NCI-H69 (cell line): ENCODE measurements at regions not wholly inside any gene's neighbourhood (a gene's known extent, or its start where the extent isn't known, plus 50 kb on each side); places are given as distances from the start of the nearest gene placed in this dataset.
"Not testable (repeated sequence)": the region's sequence is repeated elsewhere in the genome, so short reads cannot be mapped to it uniquely, and the experiment has no call there.

Source experiments
- DNase-seq: peaks from one replicate; lab custom pipeline; 2025; lab: John Stamatoyannopoulos, UW

DNA sequence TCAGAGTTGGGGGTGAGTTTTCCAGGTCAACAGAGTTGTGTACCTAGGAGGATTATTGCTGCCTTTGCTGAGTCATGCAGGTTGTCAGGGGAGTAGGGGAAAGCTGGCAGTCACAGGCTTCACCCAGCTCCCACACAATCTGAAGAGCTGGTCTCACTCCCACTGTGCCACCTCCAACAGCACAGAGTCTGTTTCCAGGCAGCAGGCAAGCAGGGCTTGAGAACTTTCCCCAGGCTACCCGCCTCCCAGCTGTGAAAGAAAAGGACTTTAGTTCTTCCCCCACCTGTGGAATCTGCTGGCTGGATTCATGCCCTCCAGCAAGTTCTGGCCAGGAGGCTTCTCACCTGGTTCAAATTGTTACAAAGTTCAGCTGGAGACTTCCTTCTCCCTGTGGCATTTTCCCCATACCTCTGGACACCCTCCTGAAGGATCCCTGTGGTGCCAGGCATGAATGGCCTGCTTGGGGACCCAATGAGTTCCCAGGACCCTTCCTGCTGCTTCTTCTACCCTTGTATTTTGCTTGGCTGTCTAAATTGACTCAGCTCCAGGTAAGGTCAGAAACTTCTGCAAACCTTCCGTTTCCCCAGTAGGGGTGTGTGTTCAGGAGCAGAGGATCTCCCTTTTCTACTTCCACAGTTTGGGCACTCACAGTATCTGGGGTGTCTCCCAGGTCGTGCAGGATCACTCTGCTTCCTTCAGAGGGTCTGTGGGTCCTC is 378.1 kb upstream of the MAN1A1 start:
- DNase-seq, result peak; percentile 85

DNA sequence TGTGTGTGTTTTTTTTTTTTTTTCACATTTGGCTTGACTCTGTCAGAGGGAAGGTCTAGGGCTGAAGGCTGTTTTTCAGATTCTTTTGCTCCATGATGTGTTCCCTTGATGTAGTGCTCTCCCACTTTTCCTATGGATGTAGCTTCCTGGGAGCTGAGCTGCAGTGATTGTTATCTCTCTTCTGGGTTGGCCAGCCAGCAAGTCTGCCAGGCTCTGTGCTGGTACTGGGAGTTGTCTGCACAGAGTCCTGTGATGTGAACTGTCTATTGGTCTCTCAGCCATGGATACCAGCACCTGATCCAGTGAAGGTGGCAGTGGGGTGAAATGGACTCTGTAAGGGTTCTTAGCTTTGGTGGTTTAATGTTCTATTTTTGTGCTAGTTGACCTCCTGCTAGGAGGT is 377.4 kb upstream of the MAN1A1 start:
- peak; percentile 49 for DNase-seq

DNA sequence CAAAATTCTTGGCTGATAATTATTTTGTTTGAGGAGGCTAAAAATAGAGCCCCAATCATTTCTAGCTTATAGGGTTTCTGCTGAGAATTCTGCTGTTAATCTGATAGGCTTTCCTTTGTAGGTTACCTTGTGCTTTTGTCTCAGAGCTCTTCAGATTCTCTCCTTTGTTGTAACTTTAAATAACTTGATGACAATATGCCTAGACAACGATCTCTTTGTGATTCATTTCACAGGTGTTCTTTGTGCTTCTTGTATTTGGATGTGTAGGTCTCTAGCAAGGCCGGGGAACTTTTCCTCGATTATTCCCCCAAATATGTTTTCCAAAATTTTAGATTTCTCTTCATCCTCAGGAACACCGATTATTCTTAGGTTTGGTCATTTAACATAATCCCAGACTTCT is 376.5 kb upstream of the MAN1A1 start:
- DNase-seq, result no peak

DNA sequence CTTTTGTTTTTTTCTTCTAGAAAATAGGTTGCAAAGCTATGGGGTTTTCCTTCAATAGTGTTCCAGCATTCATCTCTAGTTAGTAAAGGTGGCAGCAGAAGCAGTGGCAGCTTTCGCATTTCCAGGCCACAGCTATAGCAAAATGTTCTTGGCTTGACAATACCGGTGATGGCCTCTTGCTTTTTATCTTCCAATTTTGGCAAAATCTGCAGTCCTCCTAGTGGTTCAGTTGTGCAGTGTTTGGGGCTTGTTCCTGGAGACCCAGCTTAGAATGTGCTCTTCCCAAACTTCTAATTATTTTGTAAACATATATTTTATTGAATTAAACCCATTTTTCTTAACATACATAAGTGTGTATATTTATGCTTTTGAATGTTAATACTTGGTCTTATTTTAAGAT is 370.6 kb upstream of the MAN1A1 start:
- peak; percentile 36 for DNase-seq

DNA sequence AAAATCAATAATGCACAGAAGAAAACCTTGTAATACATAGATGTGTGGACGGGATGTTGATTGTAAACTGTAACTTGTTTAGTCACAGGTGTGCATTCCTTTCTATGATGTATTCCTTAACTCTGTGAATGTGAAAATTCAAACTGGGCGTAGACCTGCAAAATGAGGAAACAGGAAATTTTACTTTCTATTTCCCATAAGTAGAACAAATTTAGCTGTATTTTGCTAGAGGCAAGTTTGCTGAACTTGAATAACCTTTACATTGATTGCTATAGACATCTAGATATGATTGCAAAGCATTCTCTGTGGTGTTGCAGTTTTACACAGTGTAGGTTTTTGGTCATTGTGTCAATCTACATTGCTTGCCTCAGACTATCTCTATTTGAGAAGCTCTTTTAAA is 368.4 kb upstream of the MAN1A1 start:
- no peak for DNase-seq

DNA sequence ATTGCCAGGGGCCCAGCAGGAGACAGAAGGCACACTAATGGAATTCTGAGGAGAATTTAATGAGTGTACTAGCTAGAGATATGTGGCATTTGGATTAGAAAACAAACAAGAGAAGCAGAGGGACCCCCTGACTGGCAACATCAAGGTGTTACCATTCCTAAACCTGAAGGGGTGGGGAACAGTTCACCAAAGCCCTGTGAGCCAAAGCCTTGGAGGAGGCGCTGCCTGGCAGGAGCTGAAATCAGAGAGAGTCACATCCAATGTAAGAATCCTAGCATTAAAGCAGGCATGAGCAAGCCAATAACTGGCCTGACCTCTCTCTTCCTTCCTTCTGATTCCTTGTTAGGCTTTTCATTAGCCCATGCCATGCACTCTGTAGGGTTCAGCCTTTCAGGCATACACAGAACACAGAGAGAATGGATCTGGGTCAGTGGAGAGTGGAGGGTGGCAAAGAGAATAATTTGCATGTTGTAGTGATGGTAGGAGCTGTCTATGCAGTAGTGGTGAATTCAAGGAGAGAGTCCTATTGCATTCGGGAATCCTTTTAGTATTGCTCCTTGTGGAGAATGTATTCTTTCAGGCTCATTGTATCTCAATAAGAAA is 367.2 kb upstream of the MAN1A1 start:
- DNase-seq, result no peak

DNA sequence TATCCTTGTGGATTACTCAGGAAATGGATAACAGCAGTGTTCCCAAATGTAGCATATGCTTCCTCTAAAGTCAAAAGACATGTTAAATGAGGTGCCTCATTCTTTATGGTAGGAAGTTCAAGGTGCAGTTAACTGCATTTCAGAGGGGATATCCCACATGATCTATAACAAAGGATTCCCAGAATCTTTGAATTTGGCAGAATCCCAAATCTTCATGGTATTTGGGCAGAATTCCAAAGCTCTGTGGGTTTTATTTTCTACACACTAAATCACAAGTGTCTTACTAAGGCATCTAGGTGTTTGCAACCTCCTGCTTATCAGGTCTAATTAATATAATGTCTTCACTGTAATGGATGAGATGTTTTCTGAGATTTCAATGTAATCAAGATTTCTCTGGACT is 364.3 kb upstream of the MAN1A1 start:
- DNase-seq, result peak; percentile 67

DNA sequence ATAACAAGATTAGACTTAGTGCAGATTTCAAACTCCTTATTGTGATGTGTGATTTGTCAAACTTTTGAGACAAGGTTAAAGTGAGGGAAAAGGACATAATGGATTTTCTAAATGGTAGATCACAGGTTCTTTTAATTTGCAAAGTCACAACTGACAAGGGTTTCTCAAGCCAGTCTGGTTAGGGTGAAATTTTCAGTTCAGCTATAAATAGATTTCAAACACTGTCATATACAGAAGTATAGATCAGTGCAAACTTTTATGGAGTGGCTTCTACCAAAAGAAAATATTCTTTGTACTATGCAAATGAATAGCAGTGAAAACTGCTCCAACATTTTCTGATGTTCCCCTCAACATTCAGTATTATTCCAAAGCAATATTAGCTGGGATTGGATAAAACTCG is 337.1 kb upstream of the MAN1A1 start:
- DNase-seq, result no peak

DNA sequence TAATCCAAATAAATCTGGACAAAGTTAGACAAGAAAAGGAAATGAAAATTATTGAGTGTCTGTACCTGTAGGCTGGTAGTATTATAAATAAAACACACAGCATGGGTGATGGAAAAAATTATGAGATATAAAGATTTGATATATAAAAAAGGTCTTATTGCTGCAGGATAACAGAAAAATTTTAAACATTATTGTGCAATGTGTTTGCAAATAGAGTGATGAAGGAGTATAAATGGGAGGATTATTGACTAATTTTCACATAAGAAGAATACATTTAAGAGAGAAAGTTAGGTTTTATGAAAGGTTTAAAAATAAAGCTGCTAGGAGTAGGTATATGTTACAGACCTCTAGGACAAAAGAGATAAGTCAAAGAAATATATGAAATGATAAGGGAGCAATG is 336.7 kb upstream of the MAN1A1 start:
- DNase-seq, result no peak

DNA sequence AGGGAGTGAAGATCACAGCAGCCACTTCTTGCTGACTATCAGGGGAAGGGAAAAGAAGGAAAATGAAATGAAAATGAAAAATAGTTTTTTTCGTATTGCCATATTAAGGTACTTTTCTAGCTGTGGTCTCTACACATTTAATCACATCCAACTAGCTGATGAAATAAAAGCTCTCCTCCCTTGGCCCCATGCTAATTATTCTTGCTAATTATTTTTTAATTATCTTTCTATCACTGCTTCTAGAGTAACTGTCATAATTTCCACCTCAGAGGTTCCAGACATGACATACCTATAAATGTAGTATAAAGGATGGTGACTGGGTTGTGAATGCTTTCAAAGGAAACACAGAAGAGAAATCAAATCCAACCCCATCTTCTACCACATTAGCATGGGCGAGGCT is 334.1 kb upstream of the MAN1A1 start:
- no peak for DNase-seq

DNA sequence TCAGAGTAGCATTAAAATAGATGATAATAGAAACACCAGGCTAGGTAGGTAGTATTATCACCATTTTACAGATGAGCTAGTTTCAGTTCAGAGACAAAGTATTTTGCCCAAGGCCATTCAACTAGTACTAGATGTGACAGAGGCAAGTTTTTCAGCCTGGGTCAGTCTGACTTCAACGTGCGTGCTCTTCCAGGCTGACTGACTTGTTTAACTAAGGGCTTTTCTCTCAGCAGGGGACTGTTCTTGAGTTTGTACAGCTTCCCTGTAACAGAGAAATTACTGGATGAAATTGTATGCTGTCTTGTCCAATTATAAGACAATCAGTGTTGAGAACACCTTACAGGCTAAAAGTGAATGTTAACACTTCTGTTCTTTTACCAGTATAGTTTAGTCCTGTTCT is 333.5 kb upstream of the MAN1A1 start:
- peak; percentile 96 for DNase-seq

DNA sequence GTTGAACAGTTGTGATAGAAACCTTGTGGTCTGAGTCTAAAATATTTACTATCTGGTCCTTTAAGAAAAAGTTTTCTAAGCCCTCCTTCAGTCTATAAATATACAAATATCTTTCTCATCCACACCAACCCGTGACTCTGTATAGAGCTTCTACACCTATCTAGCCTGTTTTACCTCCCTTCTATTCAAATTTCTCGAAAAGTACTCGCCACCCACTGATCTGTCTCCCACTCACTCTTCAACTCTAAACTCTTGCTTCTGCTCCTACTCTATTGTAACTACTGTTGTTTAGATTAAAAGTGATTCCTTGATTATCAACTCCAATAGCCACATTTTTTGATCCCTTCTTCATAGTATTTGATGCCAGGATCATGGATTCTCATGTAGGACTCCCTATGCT is 329.4 kb upstream of the MAN1A1 start:
- DNase-seq, result no peak

DNA sequence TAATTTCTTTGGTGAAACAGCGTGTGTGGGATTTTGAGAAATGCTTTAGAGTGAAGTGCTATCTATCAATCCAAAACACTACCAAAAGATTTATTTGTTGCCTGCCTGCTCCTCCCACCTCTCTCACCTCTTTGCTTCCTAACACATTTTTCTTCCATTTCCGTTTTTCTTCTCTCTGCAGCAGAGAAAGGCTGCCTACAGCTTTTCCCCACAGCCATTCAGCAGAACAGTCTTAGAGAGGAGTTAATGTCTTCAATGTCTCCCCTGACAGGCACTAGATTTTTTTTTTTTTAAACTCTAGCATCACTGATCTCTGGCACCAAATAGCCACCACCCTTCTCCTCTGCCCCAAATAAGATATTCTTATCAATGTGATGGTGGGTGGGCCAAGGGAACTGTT is 327.8 kb upstream of the MAN1A1 start:
- no peak for DNase-seq

DNA sequence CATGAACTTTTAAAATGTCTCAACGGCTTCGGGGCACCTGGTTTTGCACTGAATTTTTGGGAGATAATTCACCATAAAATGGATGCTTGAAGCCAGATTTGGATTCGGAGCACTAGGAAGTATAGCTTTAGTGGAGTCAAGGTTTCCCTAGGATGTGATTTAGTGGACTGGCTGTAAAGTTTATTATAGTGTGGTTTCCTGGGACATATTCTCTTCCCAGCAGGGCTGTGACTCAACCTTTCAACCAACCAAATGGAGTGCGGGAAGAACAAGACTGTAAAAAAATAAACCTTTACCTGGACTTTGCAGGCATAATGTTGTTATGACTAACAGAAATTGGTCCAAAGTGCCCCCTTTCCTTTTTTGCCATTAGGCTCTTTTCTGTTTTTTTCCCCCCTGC is 327.4 kb upstream of the MAN1A1 start:
- no peak for DNase-seq

DNA sequence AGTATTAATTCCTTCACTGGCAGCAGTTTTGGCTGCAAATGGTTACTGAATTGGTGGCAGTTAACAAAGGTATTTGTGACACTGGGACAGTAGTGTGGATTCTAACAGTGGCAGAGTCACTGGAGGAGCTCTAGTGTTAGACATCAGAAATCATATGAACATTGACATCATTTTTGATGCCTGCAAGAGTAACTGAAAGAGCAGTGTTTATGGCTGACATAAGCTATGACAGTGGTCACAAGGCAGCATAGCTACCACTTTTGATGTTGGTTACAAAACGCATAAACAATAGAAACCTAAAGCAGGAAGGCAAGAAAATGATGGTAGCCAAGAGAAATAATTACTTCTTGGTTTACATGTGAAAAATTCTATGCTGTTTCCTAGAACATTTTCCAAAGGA is 326.7 kb upstream of the MAN1A1 start:
- DNase-seq, result no peak

DNA sequence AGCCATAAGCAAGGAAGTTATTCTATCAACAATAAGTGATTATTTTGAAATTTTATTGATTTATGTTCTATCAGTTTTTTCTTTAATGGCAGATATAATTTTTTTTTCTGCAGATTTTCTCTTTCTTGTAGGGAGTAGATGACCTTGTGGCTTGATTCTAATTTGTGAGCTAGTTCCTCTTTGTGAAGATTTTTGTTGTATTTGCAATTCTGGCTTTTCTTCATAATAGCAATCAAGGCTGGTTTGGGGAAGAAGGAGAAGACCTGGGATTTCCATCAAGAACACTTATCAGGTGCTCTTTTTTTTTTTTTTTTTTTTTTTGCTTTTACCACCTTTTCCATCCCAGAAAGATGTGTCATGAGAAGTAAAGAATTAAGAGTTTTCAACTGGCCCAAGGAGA is 324.2 kb upstream of the MAN1A1 start:
- DNase-seq, result no peak

DNA sequence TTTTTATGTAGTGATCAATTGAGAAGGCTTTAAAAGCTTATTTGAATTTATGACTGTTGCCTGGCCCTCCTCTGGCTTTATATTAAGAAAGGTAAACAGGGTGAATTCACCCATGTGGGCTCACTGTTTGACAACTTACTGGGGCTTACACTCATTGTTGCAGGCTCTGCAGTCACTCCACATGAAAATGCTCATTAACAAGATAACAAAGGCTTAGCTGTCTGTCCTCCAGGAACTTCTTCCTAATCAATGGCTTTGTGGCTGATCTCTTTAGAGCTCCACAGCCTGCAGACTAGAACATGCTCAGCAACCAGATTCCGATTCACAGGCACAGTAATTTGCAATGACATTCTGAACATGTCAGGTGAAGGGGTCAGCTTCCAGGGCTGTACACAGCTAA is 323.2 kb upstream of the MAN1A1 start:
- DNase-seq, result peak; percentile 91

DNA sequence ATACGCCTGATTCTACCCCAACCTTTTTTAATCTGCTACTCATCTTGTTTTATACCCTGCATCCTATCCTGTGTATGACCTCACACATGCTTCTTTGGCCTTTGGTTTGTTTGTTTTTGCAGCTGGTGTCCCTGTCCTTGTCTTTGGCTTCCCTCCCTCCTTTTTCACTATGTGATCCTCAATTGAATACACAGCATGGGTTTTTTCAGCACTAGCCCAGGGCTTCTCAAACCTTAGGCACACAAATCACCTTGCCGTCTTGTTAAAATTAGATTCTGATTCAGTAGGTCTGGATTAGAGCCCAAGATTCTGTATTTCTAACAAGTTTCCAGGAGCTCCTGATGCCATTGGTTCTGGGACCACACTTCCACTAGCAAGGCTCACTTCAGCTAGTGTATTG is 321.5 kb upstream of the MAN1A1 start:
- peak; percentile 57 for DNase-seq

DNA sequence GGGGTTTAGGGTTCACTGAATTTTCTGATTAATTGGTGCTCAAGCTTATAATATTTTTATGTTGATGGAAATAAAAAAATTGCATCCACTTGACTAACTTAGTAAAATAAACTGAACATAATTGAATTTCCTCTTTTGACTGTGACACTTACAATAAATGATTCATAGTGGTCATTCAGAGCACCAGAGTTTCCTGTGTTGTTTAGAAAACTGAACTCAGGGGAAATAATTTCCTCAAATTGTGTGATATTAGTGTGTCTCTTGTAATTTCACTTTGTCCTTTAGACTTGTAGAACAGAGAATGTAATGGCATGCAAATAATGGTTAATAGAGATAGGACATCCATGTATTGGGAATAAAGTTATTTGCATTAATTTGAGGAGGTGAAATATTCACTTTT is 319.7 kb upstream of the MAN1A1 start:
- DNase-seq, result no peak

DNA sequence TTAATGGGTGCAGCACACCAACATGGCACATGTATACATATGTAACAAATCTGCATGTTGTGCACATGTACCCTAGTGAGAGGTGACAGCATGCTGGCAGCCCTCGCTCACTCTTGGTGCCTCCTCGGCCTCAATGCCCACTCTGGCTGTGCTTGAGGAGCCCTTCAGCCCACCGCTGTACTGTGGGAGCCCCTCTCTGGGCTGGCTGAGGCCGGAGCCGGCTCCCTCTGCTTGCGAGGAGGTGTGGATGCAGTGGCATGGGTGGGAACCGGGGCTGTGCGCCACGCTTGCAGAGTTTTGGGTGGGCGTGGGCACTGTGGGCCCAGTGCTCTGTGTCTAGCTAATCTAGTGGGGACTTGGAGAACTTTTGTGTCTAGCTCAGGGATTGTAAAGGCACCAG is 315.9 kb upstream of the MAN1A1 start:
- DNase-seq, result not testable (repeated sequence)

DNA sequence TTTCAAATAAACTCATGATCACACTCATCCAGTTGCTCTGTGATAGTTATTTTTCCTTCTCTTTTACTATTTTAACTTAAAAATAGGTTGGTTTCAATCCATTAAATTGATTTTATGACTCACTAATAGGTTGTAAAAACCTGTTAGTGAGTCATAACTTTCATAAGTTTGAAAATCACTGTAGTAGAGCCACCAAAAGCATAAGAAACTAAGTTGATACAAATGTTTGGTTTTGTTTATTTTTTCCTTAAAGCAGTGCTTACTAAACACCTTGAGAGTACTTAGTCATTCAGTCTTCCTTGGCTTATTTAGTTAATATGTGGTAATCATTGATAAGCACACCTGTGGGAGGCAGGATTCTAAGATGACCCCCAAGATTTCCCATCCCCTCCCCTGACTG is 312.1 kb upstream of the MAN1A1 start:
- DNase-seq, result no peak

DNA sequence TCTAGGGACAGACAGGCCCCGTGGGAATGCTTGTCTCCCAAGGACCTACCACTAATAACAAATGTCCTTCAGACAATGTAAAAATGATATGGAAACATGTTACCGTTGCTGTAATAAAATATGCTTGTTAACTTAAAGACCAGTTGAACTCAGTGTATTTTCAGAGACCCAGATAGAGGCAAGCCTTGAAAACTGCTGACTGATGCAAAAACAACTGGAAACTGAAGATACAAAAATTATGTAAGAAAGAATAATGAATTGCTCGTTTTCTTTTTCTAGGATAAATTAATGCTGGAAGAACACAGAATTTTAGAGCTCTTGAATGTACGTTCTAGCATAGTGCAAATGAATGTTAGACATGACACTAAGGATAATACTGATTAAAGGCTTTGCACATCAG is 311.5 kb upstream of the MAN1A1 start:
- DNase-seq, result no peak

DNA sequence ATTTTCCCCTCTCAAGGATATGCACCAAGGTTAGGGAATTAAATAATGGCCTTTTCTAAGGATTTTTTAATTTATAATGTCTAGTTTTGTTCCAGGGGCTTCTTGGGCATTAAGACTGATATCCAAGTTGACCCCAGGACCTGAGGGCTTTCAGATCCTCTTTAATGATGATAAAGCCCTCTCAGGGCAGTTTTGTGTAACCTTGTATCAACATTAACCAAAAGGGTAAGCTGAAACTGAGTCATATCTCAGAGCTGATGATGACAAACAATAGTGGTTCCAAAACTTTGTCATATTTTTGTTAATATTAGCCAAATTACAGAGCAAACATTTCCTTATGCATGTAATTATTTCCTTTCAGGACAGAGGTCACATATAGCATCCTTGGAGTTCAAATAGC is 309.4 kb upstream of the MAN1A1 start:
- DNase-seq, result no peak

DNA sequence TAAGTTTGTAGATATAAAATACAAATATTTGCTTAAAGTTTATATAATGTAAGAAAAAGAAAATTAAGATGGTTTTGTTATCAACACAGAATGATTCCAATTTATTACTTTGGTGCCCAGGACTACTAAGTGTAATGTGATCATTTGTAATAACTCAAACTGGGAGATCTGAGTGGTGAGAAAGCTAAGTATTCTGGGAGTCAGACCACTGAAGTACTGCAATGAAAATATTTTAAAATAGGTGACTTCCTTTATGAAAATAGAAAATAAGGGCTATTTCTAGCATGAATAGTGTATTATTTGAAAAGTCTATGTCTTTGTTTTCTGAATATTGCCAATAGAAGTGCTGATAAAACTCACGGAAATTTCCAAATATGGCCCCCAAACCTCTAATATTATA is 305.6 kb upstream of the MAN1A1 start:
- no peak for DNase-seq
